Tibial nerve (tissue), 4 donors: ENCODE measurements at regions not wholly inside any gene's neighbourhood (a gene's known extent, or its start where the extent isn't known, plus 50 kb on each side); places are given as distances from the start of the nearest gene placed in this dataset.

Experiments used
- EP300 ChIP-seq, 2 donors: sonication (generic); formaldehyde crosslinking; IDR thresholded peaks; one replicate each; pipeline ENCODE4 v1.6.1; 2017; ENCODE audit warnings: antibody characterized with exemption in 2 of 2, mild to moderate bottlenecking in 1 of 2
- POLR2A ChIP-seq, 2 donors: fragments of 450-650 bp; IDR thresholded peaks; one replicate each; pipeline ENCODE4 v1.6.1; 2017; ENCODE audit warnings: antibody characterized with exemption in 2 of 2, mild to moderate bottlenecking in 2 of 2, moderate library complexity in 2 of 2
- TF ChIP-seq, protein P1 (sequence below), 5 experiments: fragments of 200-600 bp in 3 of 5; fragments of 450-650 bp in 2 of 5; sonication (generic) in 3 of 5; IDR thresholded peaks; one replicate each; pipeline ENCODE4 v1.5.1; 2016 to 2019; ENCODE audit warnings: antibody characterized with exemption in 5 of 5, mild to moderate bottlenecking in 3 of 5, moderate library complexity in 2 of 5

DNA sequence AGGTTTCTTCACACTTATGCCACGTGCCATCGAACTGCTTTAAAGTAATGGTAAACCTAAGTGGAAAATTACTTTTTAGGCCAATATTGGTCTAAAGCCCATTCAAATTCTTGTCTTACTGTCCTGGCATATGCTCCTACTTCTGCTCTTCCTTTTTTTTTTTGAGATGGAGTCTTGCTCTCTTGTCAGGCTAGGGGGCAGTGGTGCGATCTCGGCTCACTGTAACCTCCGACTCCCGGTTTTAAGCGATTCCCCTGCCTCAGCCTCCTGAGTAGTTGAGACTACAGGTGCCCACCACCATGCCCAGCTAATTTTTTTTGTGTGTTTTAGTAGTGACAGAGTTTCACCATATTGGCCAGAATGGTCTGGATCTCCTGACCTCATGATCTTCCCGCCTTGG is 129.0 kb upstream of the TECRL start:
- TF ChIP-seq, protein P1, sequence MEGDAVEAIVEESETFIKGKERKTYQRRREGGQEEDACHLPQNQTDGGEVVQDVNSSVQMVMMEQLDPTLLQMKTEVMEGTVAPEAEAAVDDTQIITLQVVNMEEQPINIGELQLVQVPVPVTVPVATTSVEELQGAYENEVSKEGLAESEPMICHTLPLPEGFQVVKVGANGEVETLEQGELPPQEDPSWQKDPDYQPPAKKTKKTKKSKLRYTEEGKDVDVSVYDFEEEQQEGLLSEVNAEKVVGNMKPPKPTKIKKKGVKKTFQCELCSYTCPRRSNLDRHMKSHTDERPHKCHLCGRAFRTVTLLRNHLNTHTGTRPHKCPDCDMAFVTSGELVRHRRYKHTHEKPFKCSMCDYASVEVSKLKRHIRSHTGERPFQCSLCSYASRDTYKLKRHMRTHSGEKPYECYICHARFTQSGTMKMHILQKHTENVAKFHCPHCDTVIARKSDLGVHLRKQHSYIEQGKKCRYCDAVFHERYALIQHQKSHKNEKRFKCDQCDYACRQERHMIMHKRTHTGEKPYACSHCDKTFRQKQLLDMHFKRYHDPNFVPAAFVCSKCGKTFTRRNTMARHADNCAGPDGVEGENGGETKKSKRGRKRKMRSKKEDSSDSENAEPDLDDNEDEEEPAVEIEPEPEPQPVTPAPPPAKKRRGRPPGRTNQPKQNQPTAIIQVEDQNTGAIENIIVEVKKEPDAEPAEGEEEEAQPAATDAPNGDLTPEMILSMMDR (IDR thresholded peaks at IDR 0.05) = no peak
- no peak for TF ChIP-seq POLR2A (IDR thresholded peaks at IDR 0.05)
- TF ChIP-seq EP300 (IDR thresholded peaks at IDR 0.05) = no peak
